ENCODE measurements at regions not wholly inside any gene's neighbourhood (a gene's known extent, or its start where the extent isn't known, plus 50 kb on each side); places are given as distances from the start of the nearest gene placed in this dataset.

GRCh38 chr18:51522821-51523220 is 325.3 kb upstream of the MEX3C start:
- TF ChIP-seq CTCF (conservative IDR thresholded peaks at IDR 0.05 in 1 of 2, IDR thresholded peaks at IDR 0.05 in 1 of 2; ENCODE audit: low read depth in 1 of 2, low read length in 2 of 2) (no peak), EZH2 (IDR thresholded peaks at IDR 0.05; ENCODE audit: low read length, missing control alignments) (no peak)

Data from fibroblast of lung (primary cell).